GM23248 (cell line): ENCODE measurements at regions not wholly inside any gene's neighbourhood (a gene's known extent, or its start where the extent isn't known, plus 50 kb on each side); places are given as distances from the start of the nearest gene placed in this dataset.

Experiments used
- DNase-seq: peaks from one replicate; pipeline ENCODE4 v3.0.0-alpha.2; 2015
- H2AFZ ChIP-seq: fragments of 200-600 bp; sonication (generic); 2 replicates; pipeline ENCODE4 v1.6.1; 2016; ENCODE audit warnings: antibody characterized with exemption
- H3F3A ChIP-seq: fragments of 200-600 bp; sonication (generic); 2 replicates; pipeline ENCODE4 v1.6.1; 2016; ENCODE audit warnings: mild to moderate bottlenecking, antibody characterized with exemption, mixed run types; ENCODE audit not compliant: insufficient read depth
- H3K27ac ChIP-seq: fragments of 200-600 bp; sonication (generic); 2 replicates; pipeline ENCODE4 v1.5.1; 2016; ENCODE audit warnings: mild to moderate bottlenecking
- H3K27me3 ChIP-seq: fragments of 200-600 bp; sonication (generic); replicated peaks from 2 replicates; pipeline ENCODE4 v1.6.1; 2016; ENCODE audit warnings: mild to moderate bottlenecking; ENCODE audit not compliant: insufficient read depth
- H3K36me3 ChIP-seq: fragments of 200-600 bp; sonication (generic); 2 replicates; pipeline ENCODE4 v1.6.1; 2016; ENCODE audit warnings: low read depth, mild to moderate bottlenecking
- H3K4me1 ChIP-seq: fragments of 200-600 bp; sonication (generic); 2 replicates; pipeline ENCODE4 v1.6.1; 2016; ENCODE audit warnings: mild to moderate bottlenecking; ENCODE audit not compliant: insufficient read depth
- H3K4me2 ChIP-seq: fragments of 200-600 bp; sonication (generic); one replicate; pipeline ENCODE4 v1.6.1; 2016; ENCODE audit warnings: mild to moderate bottlenecking; ENCODE audit not compliant: unreplicated experiment
- H3K4me3 ChIP-seq: fragments of 200-600 bp; sonication (generic); 2 replicates; pipeline ENCODE4 v1.5.1; 2016; ENCODE audit warnings: mild to moderate bottlenecking
- H3K79me2 ChIP-seq: fragments of 200-600 bp; sonication (generic); 2 replicates; pipeline ENCODE4 v1.6.1; 2016; ENCODE audit warnings: mild to moderate bottlenecking; ENCODE audit not compliant: insufficient read depth
- H3K9ac ChIP-seq: fragments of 200-600 bp; sonication (generic); 2 replicates; pipeline ENCODE4 v1.6.1; 2016; ENCODE audit warnings: mild to moderate bottlenecking
- H3K9me2 ChIP-seq: fragments of 200-600 bp; sonication (generic); 2 replicates; pipeline ENCODE4 v1.6.1; 2016; ENCODE audit warnings: mixed run types, mild to moderate bottlenecking, moderate library complexity; ENCODE audit not compliant: insufficient read depth
- H3K9me3 ChIP-seq: fragments of 200-600 bp; sonication (generic); one replicate; pipeline ENCODE4 v1.6.1; 2017; ENCODE audit warnings: low read depth
- H4K20me1 ChIP-seq: fragments of 200-600 bp; sonication (generic); 2 replicates; pipeline ENCODE4 v1.6.0; 2016; ENCODE audit not compliant: insufficient read depth
- EZH2 ChIP-seq: fragments of 200-600 bp; sonication (generic); IDR thresholded peaks from 2 replicates; pipeline ENCODE4 v1.6.1; 2018; ENCODE audit warnings: antibody characterized with exemption, mild to moderate bottlenecking; ENCODE audit not compliant: insufficient read depth, poor library complexity, severe bottlenecking
- EZH2phosphoT487 ChIP-seq: fragments of 200-600 bp; sonication (generic); IDR thresholded peaks from 2 replicates; pipeline ENCODE4 v1.6.1; 2018; ENCODE audit warnings: antibody characterized with exemption, moderate library complexity, mild to moderate bottlenecking, low read depth; ENCODE audit not compliant: insufficient read depth
- WGBS, 2 experiments: methylation state at CpG; one replicate each; pipeline ENCODE4 v1.1.6; 2015 to 2017; ENCODE audit warnings: low lambda C conversion rate in 2 of 2, low coverage in 1 of 2; ENCODE audit errors: missing lambda C conversion rate in 2 of 2; 5-methylcytosine and 5-hydroxymethylcytosine counted together
- in situ Hi-C: fragments of 300-500 bp; cut with MboI; formaldehyde crosslinking; loops from 2 replicates; pipeline ENCODE4 v1.15.0; 2020

DNA sequence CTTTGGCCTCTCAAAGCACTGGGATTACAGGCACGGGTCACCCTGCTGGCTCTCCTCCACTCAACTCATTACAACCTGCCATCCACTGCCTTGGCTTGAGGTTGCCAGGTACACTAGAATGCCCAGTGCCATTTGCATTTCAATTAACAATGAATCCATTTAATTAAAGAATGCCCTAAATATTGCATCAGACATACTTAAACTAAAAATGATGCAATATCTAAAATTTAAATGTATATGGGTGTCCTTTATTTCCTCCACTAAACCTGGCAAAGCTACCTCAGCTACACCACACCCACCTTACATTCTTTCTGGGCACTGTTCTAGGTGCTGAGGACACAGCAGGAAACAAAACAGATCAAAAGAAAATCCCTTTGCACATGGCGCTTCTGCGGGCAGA is 382.2 kb upstream of the ZFHX3 start:
- Histone ChIP-seq H3K27me3 (no peaks in the 10 kb centered on the region), H3K4me1 (no peaks in the 10 kb centered on the region), H3K9me3 (no peaks in the 10 kb centered on the region), H3K4me3 (no peak overlapping the region), H2AFZ (no peak overlapping the region), H3K36me3 (no peaks in the 10 kb centered on the region), H3K9ac (no peak overlapping the region), H3F3A (no peaks in the 10 kb centered on the region), H3K9me2 (no peaks in the 10 kb centered on the region), H3K4me2 (no peak overlapping the region), H4K20me1 (no peaks in the 10 kb centered on the region), H3K27ac (no peak overlapping the region), H3K79me2 (no peaks in the 10 kb centered on the region)
- no peak for DNase-seq
- WGBS, 2 experiments: 45 to 55% methylated on average over 3 of the region's 3 CpGs
- in situ Hi-C loops: no loop called here
- TF ChIP-seq EZH2phosphoT487 (no peak), EZH2 (no peak)

DNA sequence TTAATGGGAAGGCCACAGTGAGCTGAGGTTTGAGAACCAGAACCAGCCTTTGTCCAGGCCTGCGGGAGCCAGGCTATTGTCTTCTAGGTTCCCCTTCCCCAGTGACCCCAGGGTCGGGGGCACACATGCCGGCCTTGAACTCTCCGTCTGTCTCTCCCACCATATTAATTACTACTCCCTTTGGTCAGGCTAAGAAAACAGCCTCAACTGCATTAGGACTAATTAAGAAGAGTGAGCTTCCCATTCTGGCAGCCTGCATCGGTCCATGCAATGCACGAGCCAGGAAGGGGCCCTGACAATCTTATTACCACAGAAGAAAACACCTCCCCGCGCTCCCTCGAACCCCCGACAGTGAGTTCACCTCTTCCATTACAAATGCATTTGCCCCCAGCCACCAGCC is 380.2 kb upstream of the ZFHX3 start:
- Histone ChIP-seq H3K9ac (no peak overlapping the region), H3F3A (no peaks in the 10 kb centered on the region), H3K9me3 (no peaks in the 10 kb centered on the region), H4K20me1 (no peaks in the 10 kb centered on the region), H2AFZ (no peak overlapping the region), H3K36me3 (no peaks in the 10 kb centered on the region), H3K79me2 (no peaks in the 10 kb centered on the region), H3K4me3 (no peak overlapping the region), H3K4me2 (no peak overlapping the region), H3K4me1 (no peaks in the 10 kb centered on the region), H3K27me3 (no peaks in the 10 kb centered on the region), H3K27ac (no peak overlapping the region), H3K9me2 (no peaks in the 10 kb centered on the region)
- no peak for TF ChIP-seq EZH2phosphoT487
- no peak for TF ChIP-seq EZH2
- 22% methylated on average over 10 of the region's 10 CpGs for WGBS, 2 experiments
- DNase-seq: no peak
- in situ Hi-C loops: no loop called here

DNA sequence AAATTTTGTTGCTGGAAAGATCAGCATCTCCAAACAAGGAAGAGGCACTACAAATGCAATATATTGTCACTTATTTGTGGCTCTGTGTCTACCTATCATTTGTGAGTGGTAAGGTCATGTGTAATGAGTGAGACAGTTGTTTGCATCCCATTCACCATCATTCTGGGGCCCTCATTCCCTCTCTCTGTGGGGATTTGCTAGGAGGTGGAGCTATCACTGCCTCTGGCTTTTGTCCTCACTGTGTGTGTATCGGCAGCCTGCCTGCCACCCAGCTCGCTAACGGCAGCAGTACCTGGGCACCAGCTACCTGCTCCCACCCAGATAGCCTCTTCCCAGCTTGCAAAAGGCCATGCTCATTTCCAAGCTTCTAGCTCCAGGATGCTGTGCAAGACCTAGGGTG is 379.2 kb upstream of the ZFHX3 start:
- Histone ChIP-seq H3K27ac (no peak overlapping the region), H4K20me1 (no peaks in the 10 kb centered on the region), H3K9me3 (no peaks in the 10 kb centered on the region), H3F3A (no peaks in the 10 kb centered on the region), H3K79me2 (no peaks in the 10 kb centered on the region), H2AFZ (no peak overlapping the region), H3K9me2 (no peaks in the 10 kb centered on the region), H3K4me3 (no peak overlapping the region), H3K36me3 (no peaks in the 10 kb centered on the region), H3K27me3 (no peaks in the 10 kb centered on the region), H3K4me1 (no peaks in the 10 kb centered on the region), H3K9ac (no peak overlapping the region), H3K4me2 (no peak overlapping the region)
- TF ChIP-seq EZH2phosphoT487 (no peak), EZH2 (no peak)
- in situ Hi-C loops: no loop called here
- DNase-seq: no peak
- WGBS, 2 experiments: 53 to 75% methylated on average over 3 of the region's 3 CpGs

DNA sequence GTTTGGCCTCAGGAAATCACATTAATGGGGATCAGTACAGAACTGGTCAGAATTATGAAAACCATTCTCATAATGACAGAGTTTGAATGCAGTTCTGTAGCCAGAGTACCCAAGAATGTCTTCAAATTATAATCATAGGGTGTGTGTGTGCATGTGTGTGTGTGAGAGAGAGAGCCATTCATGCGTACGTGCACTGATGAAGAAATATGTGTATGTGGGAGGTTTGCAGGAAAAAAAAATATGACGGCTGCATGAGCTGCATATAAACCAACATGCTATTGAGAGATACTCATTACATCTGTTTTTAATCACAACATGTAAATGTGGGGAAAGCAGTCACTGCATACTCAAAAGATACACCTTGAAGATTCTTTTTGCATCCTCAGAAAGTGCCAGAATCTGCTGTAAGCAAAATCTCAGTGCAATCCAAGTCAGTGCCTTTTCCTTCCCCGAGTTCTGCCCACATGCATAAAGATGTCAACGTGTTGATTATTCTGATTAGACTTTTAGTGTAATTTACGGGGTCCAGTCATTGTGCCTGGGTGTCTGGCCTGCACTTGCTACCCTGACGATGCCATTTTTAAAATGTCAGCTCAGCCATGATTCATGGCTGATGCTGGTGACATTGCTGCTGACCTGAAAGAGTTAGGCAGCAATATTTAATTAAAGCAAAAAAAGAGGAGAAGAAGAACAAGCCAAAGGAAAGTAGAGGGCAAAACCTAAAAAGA is 378.7 kb upstream of the ZFHX3 start:
- Histone ChIP-seq H3K9me3 (no peaks in the 10 kb centered on the region), H3F3A (no peaks in the 10 kb centered on the region), H3K4me3 (no peak overlapping the region), H3K4me2 (no peak overlapping the region), H3K9me2 (no peaks in the 10 kb centered on the region), H3K4me1 (no peaks in the 10 kb centered on the region), H3K79me2 (no peaks in the 10 kb centered on the region), H3K9ac (no peak overlapping the region), H4K20me1 (no peaks in the 10 kb centered on the region), H3K36me3 (no peaks in the 10 kb centered on the region), H3K27me3 (no peaks in the 10 kb centered on the region), H3K27ac (no peak overlapping the region), H2AFZ (no peak overlapping the region)
- in situ Hi-C loops: no loop called here
- peak; percentile 13 for DNase-seq
- TF ChIP-seq EZH2 (no peak), EZH2phosphoT487 (no peak)
- whole genome bisulfite sequencing, 2 experiments: 5 to 6% methylated on average over 7 of the region's 7 CpGs
